ENCODE measurements at regions not wholly inside any gene's neighbourhood (a gene's known extent, or its start where the extent isn't known, plus 50 kb on each side); places are given as distances from the start of the nearest gene placed in this dataset.

GRCh38 chr4:122297694-122298093 lies 81.1 kb upstream of the ADAD1 start:
- TF ChIP-seq, protein P1, sequence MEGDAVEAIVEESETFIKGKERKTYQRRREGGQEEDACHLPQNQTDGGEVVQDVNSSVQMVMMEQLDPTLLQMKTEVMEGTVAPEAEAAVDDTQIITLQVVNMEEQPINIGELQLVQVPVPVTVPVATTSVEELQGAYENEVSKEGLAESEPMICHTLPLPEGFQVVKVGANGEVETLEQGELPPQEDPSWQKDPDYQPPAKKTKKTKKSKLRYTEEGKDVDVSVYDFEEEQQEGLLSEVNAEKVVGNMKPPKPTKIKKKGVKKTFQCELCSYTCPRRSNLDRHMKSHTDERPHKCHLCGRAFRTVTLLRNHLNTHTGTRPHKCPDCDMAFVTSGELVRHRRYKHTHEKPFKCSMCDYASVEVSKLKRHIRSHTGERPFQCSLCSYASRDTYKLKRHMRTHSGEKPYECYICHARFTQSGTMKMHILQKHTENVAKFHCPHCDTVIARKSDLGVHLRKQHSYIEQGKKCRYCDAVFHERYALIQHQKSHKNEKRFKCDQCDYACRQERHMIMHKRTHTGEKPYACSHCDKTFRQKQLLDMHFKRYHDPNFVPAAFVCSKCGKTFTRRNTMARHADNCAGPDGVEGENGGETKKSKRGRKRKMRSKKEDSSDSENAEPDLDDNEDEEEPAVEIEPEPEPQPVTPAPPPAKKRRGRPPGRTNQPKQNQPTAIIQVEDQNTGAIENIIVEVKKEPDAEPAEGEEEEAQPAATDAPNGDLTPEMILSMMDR (IDR thresholded peaks at IDR 0.05) = no peak
- no peak for TF ChIP-seq POLR2A (IDR thresholded peaks at IDR 0.05)

Data from esophagus squamous epithelium (tissue), 4 donors.